ENCODE measurements at regions not wholly inside any gene's neighbourhood (a gene's known extent, or its start where the extent isn't known, plus 50 kb on each side); places are given as distances from the start of the nearest gene placed in this dataset.
A peak's percentile ranks its signal among the peaks of the same experiment; 100 is the strongest.

GRCh38 chr1:47604869-47605268 lies 167.0 kb downstream of the FOXD2 start:
- DNase-seq = peak; percentile 6

GRCh38 chr1:47608296-47608875 lies 170.5 kb downstream of the FOXD2 start:
- DNase-seq = peak; percentile 25

DNA sequence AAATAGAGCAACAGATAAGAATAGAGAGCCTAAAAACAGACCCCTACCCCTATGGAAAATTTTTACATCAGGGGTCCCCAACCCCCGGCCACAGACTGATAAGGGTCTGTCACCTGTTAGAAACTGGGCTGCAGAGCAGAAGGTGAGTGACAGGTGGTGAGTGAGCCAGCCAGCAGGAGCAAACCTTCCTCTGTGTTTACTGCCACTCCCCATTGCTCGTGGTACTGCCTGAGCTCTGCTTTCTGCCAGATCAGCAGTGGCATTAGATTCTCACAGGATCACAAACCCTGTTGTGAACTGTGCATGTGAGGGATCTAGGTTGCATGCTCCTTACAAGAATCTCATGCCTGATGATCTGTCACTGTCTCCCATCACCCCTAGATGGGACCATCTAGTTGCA lies 174.1 kb downstream of the FOXD2 start:
- DNase-seq = peak; percentile 37

GRCh38 chr1:47612819-47613218 lies 175.0 kb downstream of the FOXD2 start:
- DNase-seq = no peak

GRCh38 chr1:47616036-47616435 lies 178.2 kb downstream of the FOXD2 start:
- DNase-seq = peak; percentile 25

DNA sequence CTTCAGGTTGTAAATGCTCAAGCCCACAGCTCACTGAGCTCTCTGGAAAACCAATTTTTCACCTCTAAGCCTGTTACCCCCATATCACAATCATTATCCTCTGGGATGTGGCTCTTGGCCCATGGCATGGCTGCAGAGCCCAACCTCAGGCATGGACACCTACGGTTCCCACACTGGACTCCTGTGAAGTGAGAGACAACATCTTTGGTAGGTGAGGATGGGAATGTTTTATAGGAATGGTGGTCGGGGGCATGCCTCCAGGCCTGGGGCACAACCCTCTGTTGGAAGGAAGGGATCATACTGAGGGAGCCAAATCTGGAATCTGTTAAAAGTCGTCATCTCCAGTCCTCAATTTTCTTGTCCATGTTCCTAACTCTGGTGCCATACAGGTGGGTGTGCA lies 179.1 kb downstream of the FOXD2 start:
- DNase-seq = peak; percentile 8

DNA sequence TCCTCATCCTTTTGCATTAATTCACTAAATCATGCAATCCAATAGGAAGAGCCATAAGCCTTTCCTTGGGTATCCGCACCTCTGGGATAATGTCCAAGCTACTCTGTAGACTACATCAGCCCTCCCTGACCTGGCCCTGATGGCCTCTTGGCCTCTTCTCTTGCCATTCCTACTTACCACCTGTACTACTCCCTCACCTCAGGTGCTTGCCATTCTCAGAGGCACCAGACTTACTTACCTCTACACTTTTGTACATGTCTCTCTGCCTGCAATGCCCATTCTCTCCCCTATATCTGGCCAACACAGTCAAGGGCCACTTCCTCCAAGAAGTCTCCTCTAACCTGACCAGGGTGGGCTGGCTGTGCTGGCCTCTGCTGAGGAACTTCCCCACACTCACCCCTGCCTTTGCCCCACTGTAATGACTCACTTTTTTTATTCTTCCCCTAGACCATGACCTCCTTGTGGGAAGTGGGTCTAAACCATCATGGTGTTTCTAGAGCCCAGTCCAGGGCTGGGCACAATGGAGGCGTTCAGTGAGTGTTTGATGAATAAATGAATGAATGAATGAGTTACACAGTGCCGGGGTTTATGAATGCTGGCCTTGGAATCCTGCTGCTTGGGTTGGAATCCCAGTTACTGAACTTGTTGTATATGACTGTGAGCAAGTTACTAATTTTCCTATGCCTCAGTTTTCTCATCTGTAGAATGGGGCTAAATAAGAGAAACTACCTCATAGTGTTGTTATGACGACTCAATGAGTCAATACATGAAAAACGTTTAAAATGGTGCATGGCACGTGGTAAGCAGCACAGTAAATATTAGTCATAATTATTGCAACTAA lies 179.8 kb downstream of the FOXD2 start:
- peak; percentile 26 for DNase-seq

GRCh38 chr1:47618222-47618720 lies 180.4 kb downstream of the FOXD2 start:
- DNase-seq = peak; percentile 8

- peak; percentile 20 for DNase-seq
Measured at GRCh38 chr1:47618830-47619229, 181.0 kb downstream of the FOXD2 start.

- peak; percentile 17 for DNase-seq
Measured at GRCh38 chr1:47621483-47621882, 183.6 kb downstream of the FOXD2 start.

DNA sequence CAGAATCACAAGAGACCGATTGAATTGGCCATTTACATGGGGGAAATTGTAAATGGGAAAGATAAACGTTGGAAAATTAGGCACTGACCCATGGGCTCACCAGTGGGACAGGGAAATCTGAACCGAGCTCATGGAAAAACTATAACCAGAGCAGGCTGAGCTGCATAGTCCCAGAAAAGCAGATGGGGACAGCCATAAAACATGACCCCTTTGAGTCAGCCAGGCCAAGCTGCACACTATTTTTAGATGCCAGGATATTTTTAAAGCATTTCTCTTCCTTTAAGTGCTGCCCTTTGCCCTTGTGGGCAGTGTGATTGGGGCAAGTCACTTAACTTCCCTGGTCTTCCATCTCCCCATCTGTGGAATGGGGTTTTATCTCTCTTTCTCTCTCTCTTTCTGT lies 184.1 kb downstream of the FOXD2 start:
- DNase-seq = no peak

DNA sequence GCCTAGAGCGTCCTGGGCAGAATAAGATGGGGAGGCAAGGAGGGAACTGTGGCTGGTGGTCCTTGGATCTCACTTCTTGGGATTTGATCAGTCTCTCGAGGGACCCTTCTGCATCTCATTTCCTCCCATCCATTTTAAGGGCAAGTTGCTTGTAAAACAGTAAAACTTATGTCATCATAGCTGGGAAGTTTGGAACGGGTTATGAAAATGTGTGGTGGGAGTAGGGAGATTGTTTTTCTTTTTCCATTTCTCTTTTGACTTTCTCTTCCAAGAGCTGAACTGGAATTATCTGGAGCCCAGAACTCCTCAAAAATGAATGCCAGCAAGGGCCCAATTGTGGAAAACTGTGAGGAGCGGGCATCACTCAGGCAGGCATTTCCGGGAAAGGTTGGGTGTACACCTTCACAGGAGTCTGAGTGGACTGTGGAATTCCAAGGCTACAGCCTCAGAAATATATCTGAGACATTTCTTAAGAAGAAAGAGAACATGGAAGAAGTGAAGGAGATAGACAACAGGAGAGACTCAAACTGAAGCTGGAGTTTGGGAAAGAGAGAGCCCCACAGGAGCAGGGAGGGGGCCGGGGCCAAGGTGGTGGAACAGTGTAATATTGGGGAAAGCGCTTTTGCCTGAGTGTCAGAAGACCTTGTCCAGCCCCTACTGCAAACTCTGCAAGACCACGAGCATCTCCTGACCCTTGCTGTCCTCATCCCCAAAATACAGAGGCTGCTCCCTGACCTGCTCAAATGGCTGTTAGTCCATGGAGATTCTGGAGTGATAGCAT lies 185.1 kb downstream of the FOXD2 start:
- DNase-seq = peak; percentile 17

DNA sequence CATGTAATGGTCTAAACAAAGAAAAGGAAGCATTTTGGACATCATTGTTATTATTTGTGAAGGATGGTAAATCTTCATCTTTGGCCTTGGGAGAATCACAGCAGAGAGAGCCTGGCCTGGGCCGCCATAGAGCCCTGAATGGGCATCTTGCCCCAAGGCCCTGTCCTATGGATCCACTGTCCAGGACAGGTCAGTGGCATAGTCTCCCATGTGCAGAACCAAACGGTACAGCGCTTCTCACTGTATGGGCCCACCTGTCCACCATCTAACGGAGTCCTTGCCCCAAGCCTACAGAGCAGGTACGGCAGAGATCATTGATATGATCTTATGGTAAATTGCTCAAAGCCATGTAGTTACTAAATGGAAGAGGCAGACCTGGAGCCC lies 185.7 kb downstream of the FOXD2 start:
- peak; percentile 28 for DNase-seq

DNA sequence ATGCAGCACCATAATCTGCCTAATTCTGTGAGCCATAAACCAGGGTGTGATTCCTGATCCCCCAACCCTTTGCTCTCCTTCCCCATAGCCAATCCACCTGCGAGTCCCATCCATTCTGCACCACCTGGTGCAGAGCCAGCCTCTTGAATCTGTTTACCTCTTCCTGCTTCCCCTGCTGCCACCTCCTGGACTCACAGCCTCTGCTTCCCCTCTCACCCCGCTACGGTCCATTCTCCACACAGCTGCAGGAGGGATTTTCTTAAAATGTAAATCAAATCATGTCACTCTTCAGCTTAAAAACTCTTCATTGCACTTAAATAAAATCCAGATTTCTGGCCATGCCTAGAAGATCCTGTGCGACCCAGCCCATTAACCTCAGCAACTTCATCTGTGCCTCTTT lies 186.7 kb downstream of the FOXD2 start:
- peak; percentile 40 for DNase-seq

DNA sequence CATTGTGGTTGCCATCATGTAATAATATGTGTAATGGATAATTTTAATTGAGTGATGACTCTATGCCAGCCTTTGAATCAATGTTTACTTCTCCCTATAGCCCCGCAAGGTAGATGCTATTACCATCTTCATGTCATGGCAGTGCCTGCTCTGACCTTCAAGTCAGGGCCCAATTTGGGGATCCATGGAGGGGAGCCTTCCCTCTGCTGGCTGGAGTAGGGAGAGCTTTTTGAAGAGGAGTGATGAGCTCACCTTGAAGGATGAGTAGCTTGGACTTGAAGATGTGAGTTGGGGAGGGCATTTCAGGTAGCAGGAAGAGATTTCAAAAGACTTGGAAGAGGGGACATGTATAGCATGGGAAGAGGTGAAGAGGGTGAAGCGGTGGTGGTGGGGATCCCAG lies 189.2 kb downstream of the FOXD2 start:
- peak; percentile 28 for DNase-seq

- peak; percentile 30 for DNase-seq
Measured at GRCh38 chr1:47627471-47628370, 189.9 kb downstream of the FOXD2 start.

DNA sequence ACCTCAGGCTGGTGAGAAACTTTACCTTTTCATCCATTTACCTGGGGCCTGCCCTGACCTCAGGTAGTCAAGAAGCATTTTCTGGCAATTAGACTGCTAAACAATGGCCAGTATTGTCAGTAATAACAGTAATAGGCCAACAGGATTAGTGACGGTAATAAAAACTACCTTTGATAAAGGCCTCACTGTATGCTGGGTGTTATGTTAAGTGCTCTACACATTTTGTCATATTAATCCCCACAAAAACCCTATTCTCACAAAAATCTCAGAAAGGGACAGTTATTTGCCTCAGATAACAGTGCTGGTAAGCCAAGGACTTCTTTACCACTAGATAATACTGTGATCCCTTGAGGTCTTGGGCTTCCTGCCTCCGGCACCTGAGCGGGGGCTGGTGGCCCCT lies 191.4 kb downstream of the FOXD2 start:
- no peak for DNase-seq

DNA sequence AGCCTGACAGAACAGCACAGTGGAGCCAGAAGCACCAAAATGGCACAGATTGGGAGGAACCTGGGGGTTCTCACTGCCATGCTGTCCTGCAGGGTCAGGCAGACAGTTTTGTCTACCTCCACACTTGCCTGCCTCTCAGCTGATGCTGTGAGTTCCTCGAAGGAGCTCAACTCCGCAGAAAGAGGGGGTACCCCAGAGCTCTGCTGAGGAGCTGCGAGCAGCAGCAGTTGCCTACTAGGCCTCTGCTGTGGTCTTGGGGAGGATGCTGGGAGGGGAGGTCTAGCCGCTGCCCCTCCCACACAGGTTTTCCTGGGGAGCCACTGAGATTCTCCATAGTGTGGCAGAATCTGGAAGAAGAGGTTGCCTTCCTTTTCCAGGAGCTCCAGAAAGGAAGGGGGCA lies 192.5 kb downstream of the FOXD2 start:
- DNase-seq = no peak

GRCh38 chr1:47631411-47631995 lies 193.7 kb downstream of the FOXD2 start:
- DNase-seq = no peak

GRCh38 chr1:47635111-47635510 lies 197.3 kb downstream of the FOXD2 start:
- DNase-seq = no peak

- DNase-seq = no peak
Measured at GRCh38 chr1:47635597-47635996, 197.8 kb downstream of the FOXD2 start.

- DNase-seq = no peak
Measured at GRCh38 chr1:47637111-47637685, 199.4 kb downstream of the FOXD2 start.

Measured in activated CD8-positive, alpha-beta memory T cell treated with anti-CD3 and anti-CD28 coated beads, Interleukin-2, amount 50 U/mL, for 48 hours (primary cell).